Breast epithelium (tissue), 3 donors: ENCODE measurements at regions not wholly inside any gene's neighbourhood (a gene's known extent, or its start where the extent isn't known, plus 50 kb on each side); places are given as distances from the start of the nearest gene placed in this dataset.

Source experiments
- CTCF ChIP-seq, 3 donors: fragments of 450-650 bp; IDR thresholded peaks; one replicate each; pipeline ENCODE4 v1.5.1; 2016 to 2017; ENCODE audit warnings: antibody characterized with exemption in 3 of 3, mild to moderate bottlenecking in 3 of 3, moderate library complexity in 3 of 3
- POLR2A ChIP-seq: fragments of 450-650 bp; IDR thresholded peaks from one replicate; pipeline ENCODE4 v1.6.1; 2016; ENCODE audit warnings: antibody characterized with exemption, mild to moderate bottlenecking, moderate library complexity

GRCh38 chr6:145148776-145149175 lies 586.5 kb downstream of the EPM2A start:
- TF ChIP-seq POLR2A (no peak), CTCF (IDR thresholded peaks at IDR 0.05) (no peak)
